ENCODE measurements at regions not wholly inside any gene's neighbourhood (a gene's known extent, or its start where the extent isn't known, plus 50 kb on each side); places are given as distances from the start of the nearest gene placed in this dataset.

DNA sequence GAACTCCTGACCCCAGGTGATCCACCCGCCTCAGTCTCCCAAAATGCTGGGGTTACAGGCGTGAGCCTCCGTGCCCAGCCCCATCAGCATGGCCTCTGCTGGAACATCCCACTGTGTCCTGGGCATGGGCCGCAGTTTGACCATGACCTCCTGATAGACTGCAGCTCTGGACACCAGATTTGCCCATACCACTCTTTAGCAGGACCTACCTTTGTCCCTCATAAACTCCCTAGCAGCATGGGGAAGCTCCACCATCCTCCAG is 92.6 kb downstream of the MYCN start (continued):
- TF ChIP-seq, protein P1, sequence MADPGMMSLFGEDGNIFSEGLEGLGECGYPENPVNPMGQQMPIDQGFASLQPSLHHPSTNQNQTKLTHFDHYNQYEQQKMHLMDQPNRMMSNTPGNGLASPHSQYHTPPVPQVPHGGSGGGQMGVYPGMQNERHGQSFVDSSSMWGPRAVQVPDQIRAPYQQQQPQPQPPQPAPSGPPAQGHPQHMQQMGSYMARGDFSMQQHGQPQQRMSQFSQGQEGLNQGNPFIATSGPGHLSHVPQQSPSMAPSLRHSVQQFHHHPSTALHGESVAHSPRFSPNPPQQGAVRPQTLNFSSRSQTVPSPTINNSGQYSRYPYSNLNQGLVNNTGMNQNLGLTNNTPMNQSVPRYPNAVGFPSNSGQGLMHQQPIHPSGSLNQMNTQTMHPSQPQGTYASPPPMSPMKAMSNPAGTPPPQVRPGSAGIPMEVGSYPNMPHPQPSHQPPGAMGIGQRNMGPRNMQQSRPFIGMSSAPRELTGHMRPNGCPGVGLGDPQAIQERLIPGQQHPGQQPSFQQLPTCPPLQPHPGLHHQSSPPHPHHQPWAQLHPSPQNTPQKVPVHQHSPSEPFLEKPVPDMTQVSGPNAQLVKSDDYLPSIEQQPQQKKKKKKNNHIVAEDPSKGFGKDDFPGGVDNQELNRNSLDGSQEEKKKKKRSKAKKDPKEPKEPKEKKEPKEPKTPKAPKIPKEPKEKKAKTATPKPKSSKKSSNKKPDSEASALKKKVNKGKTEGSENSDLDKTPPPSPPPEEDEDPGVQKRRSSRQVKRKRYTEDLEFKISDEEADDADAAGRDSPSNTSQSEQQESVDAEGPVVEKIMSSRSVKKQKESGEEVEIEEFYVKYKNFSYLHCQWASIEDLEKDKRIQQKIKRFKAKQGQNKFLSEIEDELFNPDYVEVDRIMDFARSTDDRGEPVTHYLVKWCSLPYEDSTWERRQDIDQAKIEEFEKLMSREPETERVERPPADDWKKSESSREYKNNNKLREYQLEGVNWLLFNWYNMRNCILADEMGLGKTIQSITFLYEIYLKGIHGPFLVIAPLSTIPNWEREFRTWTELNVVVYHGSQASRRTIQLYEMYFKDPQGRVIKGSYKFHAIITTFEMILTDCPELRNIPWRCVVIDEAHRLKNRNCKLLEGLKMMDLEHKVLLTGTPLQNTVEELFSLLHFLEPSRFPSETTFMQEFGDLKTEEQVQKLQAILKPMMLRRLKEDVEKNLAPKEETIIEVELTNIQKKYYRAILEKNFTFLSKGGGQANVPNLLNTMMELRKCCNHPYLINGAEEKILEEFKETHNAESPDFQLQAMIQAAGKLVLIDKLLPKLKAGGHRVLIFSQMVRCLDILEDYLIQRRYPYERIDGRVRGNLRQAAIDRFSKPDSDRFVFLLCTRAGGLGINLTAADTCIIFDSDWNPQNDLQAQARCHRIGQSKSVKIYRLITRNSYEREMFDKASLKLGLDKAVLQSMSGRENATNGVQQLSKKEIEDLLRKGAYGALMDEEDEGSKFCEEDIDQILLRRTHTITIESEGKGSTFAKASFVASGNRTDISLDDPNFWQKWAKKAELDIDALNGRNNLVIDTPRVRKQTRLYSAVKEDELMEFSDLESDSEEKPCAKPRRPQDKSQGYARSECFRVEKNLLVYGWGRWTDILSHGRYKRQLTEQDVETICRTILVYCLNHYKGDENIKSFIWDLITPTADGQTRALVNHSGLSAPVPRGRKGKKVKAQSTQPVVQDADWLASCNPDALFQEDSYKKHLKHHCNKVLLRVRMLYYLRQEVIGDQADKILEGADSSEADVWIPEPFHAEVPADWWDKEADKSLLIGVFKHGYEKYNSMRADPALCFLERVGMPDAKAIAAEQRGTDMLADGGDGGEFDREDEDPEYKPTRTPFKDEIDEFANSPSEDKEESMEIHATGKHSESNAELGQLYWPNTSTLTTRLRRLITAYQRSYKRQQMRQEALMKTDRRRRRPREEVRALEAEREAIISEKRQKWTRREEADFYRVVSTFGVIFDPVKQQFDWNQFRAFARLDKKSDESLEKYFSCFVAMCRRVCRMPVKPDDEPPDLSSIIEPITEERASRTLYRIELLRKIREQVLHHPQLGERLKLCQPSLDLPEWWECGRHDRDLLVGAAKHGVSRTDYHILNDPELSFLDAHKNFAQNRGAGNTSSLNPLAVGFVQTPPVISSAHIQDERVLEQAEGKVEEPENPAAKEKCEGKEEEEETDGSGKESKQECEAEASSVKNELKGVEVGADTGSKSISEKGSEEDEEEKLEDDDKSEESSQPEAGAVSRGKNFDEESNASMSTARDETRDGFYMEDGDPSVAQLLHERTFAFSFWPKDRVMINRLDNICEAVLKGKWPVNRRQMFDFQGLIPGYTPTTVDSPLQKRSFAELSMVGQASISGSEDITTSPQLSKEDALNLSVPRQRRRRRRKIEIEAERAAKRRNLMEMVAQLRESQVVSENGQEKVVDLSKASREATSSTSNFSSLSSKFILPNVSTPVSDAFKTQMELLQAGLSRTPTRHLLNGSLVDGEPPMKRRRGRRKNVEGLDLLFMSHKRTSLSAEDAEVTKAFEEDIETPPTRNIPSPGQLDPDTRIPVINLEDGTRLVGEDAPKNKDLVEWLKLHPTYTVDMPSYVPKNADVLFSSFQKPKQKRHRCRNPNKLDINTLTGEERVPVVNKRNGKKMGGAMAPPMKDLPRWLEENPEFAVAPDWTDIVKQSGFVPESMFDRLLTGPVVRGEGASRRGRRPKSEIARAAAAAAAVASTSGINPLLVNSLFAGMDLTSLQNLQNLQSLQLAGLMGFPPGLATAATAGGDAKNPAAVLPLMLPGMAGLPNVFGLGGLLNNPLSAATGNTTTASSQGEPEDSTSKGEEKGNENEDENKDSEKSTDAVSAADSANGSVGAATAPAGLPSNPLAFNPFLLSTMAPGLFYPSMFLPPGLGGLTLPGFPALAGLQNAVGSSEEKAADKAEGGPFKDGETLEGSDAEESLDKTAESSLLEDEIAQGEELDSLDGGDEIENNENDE (IDR thresholded peaks at IDR 0.05; ENCODE audit: insufficient replicate concordance, low read length), result no peak

All from H1 (cell line).